B cell (primary cell): ENCODE measurements at regions not wholly inside any gene's neighbourhood (a gene's known extent, or its start where the extent isn't known, plus 50 kb on each side); places are given as distances from the start of the nearest gene placed in this dataset.

Source experiments
- ATAC-seq: fragments of 200-7000 bp; cut with Tn5 transposase; one replicate; pipeline ENCODE4 v1.10.0; 2021; ENCODE audit warnings: low read depth, mild to moderate bottlenecking, moderate number of reproducible peaks, moderate library complexity
- CTCF ChIA-PET: fragments of 350-600 bp; sonication (Branson Sonifier 250); formaldehyde crosslinking; loops from one replicate; lab custom pipeline; 2021; ENCODE audit warnings: antibody characterized with exemption, inconsistent platforms; lab: Charles Lee
- POLR2A ChIA-PET: fragments of 350-600 bp; sonication (Branson Sonifier 250); formaldehyde crosslinking; loops from one replicate; lab custom pipeline; 2021; ENCODE audit warnings: antibody characterized with exemption; lab: Charles Lee
- DNase-seq: peaks from one replicate; pipeline ENCODE4 v3.0.0; 2013
- H2AFZ ChIP-seq: 2 replicates; pipeline ENCODE4 v1.6.1; 2012; ENCODE audit warnings: mild to moderate bottlenecking, low read depth, low read length; ENCODE audit not compliant: insufficient read depth, poor library complexity, severe bottlenecking
- H3K27ac ChIP-seq, 2 donors: 1 replicate in 1 of 2; 2 replicates in 1 of 2; pipeline ENCODE4 v1.5.1; 2012 to 2013; ENCODE audit warnings: low read length in 2 of 2, mild to moderate bottlenecking in 2 of 2, moderate library complexity in 1 of 2
- H3K27me3 ChIP-seq, 4 experiments: fragments of 200-600 bp in 1 of 4; sonication (generic) in 1 of 4; replicated peaks in 1 of 4; 1 replicate in 2 of 4; 2 replicates in 2 of 4; pipeline versions ENCODE4 v1.6.1 to v1.7.0; 2013 to 2016; ENCODE audit warnings: low read length in 3 of 4, mild to moderate bottlenecking in 2 of 4, mixed read lengths in 1 of 4, moderate library complexity in 1 of 4; ENCODE audit not compliant: insufficient read depth in 4 of 4, control insufficient read depth in 3 of 4; ENCODE audit errors: control extremely low read depth in 1 of 4
- H3K36me3 ChIP-seq, 2 experiments: replicated peaks in 1 of 2; 1 replicate in 1 of 2; 2 replicates in 1 of 2; pipeline versions ENCODE4 v1.6.1 to v1.7.1; 2013; ENCODE audit warnings: low read length in 1 of 2; ENCODE audit not compliant: insufficient read depth in 2 of 2, control insufficient read depth in 1 of 2; ENCODE audit errors: control extremely low read depth in 1 of 2, extremely low read depth in 1 of 2
- H3K4me1 ChIP-seq, 2 donors: fragments of 200-600 bp in 1 of 2; sonication (generic) in 1 of 2; 1 replicate in 1 of 2; 2 replicates in 1 of 2; pipeline versions ENCODE4 v1.5.1 to v1.6.1; 2013 to 2017; ENCODE audit warnings: low read length in 2 of 2; ENCODE audit not compliant: control insufficient read depth in 2 of 2, insufficient read depth in 2 of 2
- H3K4me2 ChIP-seq: replicated peaks from 2 replicates; pipeline ENCODE3; 2012; ENCODE audit warnings: mild to moderate bottlenecking, low read depth, low read length; ENCODE audit not compliant: poor library complexity, severe bottlenecking
- H3K4me3 ChIP-seq, 5 experiments: fragments of 200-600 bp in 1 of 5; sonication (generic) in 1 of 5; 1 replicate in 3 of 5; 2 replicates in 2 of 5; pipeline versions ENCODE4 v1.5.1 to v1.7.0; 2011 to 2016; ENCODE audit warnings: low read length in 4 of 5, mild to moderate bottlenecking in 4 of 5, low read depth in 2 of 5, control low read depth in 1 of 5, moderate library complexity in 1 of 5; ENCODE audit not compliant: insufficient read depth in 1 of 5; ENCODE audit errors: control extremely low read depth in 1 of 5, extremely low read depth in 1 of 5
- H3K79me2 ChIP-seq: fragments of 200-600 bp; sonication (generic); one replicate; pipeline ENCODE4 v1.6.0; 2016; ENCODE audit warnings: low read length; ENCODE audit not compliant: control insufficient read depth, insufficient read depth
- H3K9ac ChIP-seq: fragments of 200-600 bp; sonication (generic); 2 replicates; pipeline ENCODE4 v1.6.1; 2017; ENCODE audit warnings: mild to moderate bottlenecking, low read length, moderate library complexity
- H3K9me3 ChIP-seq, 3 donors: one replicate each; pipeline versions ENCODE4 v1.6.1 to v1.7.1; 2013; ENCODE audit warnings: low read length in 2 of 3; ENCODE audit not compliant: control insufficient read depth in 2 of 3, insufficient read depth in 1 of 3; ENCODE audit errors: control extremely low read depth in 1 of 3
- H4K20me1 ChIP-seq: 2 replicates; pipeline ENCODE4 v1.6.0; 2012; ENCODE audit warnings: mild to moderate bottlenecking, low read length; ENCODE audit not compliant: insufficient read depth, control insufficient read depth, poor library complexity, severe bottlenecking
- H3K27ac Mint-ChIP-seq: one replicate; pipeline ENCODE4 v1.8.0; 2021; ENCODE audit warnings: mixed read lengths
- H3K27me3 Mint-ChIP-seq: one replicate; pipeline ENCODE4 v1.8.0; 2021; ENCODE audit warnings: mixed read lengths
- H3K4me1 Mint-ChIP-seq: one replicate; pipeline ENCODE4 v1.8.0; 2021; ENCODE audit warnings: mixed read lengths
- H3K4me3 Mint-ChIP-seq: one replicate; pipeline ENCODE4 v1.8.0; 2021; ENCODE audit warnings: mixed read lengths
- H3K9me3 Mint-ChIP-seq: one replicate; pipeline ENCODE4 v1.8.0; 2022; ENCODE audit warnings: mixed read lengths; ENCODE audit not compliant: insufficient read depth
- CTCF ChIP-seq: fragments of 200-600 bp; IDR thresholded peaks from one replicate; pipeline ENCODE4 v1.8.0; 2022; ENCODE audit warnings: antibody characterized with exemption, mild to moderate bottlenecking
- EZH2 ChIP-seq: IDR thresholded peaks from 2 replicates; pipeline ENCODE4 v1.6.1; 2012; ENCODE audit warnings: borderline replicate concordance, low read depth, mild to moderate bottlenecking, moderate library complexity, low read length; ENCODE audit not compliant: insufficient read depth, poor library complexity, severe bottlenecking
- WGBS: methylation state at CpG from one replicate; pipeline ENCODE4 v1.1.5; 2013; ENCODE audit warnings: missing lambda C conversion rate; ENCODE audit not compliant: insufficient coverage; 5-methylcytosine and 5-hydroxymethylcytosine counted together
- intact Hi-C: fragments of 100-400 bp; cut with micrococcal nuclease; formaldehyde crosslinking; loops from one replicate; pipeline ENCODE4 v1.10.0; 2022

- Histone ChIP-seq H3K9ac (no peak overlapping the region), H3K4me2 (no peak overlapping the region), H3K79me2 (no peaks in the 10 kb centered on the region), H4K20me1 (no peaks in the 10 kb centered on the region), H3K4me3 (no peak overlapping the region), H3K27me3 (no peaks in the 10 kb centered on the region), H3K36me3 (no peaks in the 10 kb centered on the region), H3K9me3 (peaks cover 0 to 1% (median 0%) of the 10 kb centered on the region in 3 donors), H3K27ac (no peak overlapping the region), H2AFZ (no peak overlapping the region), H3K4me1 (no peaks in the 10 kb centered on the region)
- H3K4me3 Mint-ChIP-seq, result no peak overlapping the region
- ATAC-seq, result no peak
- H3K9me3 Mint-ChIP-seq, result no peaks in the 10 kb centered on the region
- POLR2A ChIA-PET, result no interaction called here
- CTCF ChIA-PET, result interaction anchor here (1.0 kb wide), 1 partner anchor 33 kb away, joined by 4 read pairs; no protein-coding TSS in a partner anchor
- TF ChIP-seq CTCF, result no peak
- TF ChIP-seq EZH2, result no peak
- intact Hi-C loops, result no loop called here
- WGBS, result no CpG with 5 or more reads among the region's 1 CpG
- peaks cover 6% of the 10 kb centered on the region for H3K27me3 Mint-ChIP-seq
- DNase-seq, result no peak
- no peaks in the 10 kb centered on the region for H3K4me1 Mint-ChIP-seq
- no peak overlapping the region for H3K27ac Mint-ChIP-seq
Observed at GRCh38 chr12:41992022-41992421, 152.7 kb downstream of the GXYLT1 start.

GRCh38 chr12:41988715-41989114, 156.0 kb downstream of the GXYLT1 start:
- CTCF ChIA-PET, result no interaction called here
- 100% methylated on average over 1 of the region's 2 CpGs for WGBS
- no peak overlapping the region for H3K27ac Mint-ChIP-seq

More at GRCh38 chr12:41988715-41989114, 156.0 kb downstream of the GXYLT1 start:
- Mint-ChIP-seq H3K4me3 (no peak overlapping the region), H3K27me3 (peaks cover 6% of the 10 kb centered on the region), H3K9me3 (no peaks in the 10 kb centered on the region), H3K4me1 (no peaks in the 10 kb centered on the region)
- POLR2A ChIA-PET, result no interaction called here
- Histone ChIP-seq H3K4me1 (no peaks in the 10 kb centered on the region), H3K9ac (no peak overlapping the region), H3K79me2 (no peaks in the 10 kb centered on the region), H3K36me3 (no peaks in the 10 kb centered on the region), H3K27me3 (no peaks in the 10 kb centered on the region), H2AFZ (no peak overlapping the region), H3K4me3 (no peak overlapping the region), H3K27ac (no peak overlapping the region), H4K20me1 (no peaks in the 10 kb centered on the region), H3K9me3 (peaks cover 0 to 1% (median 0%) of the 10 kb centered on the region in 3 donors), H3K4me2 (no peak overlapping the region)
- ATAC-seq (no peak), DNase-seq (no peak)
- intact Hi-C loops, result no loop called here
- TF ChIP-seq CTCF (no peak), EZH2 (no peak)
